Smooth muscle cell (in vitro differentiated cells): ENCODE measurements at regions not wholly inside any gene's neighbourhood (a gene's known extent, or its start where the extent isn't known, plus 50 kb on each side); places are given as distances from the start of the nearest gene placed in this dataset. TPM values are rescaled to one million over a fixed set of nuclear protein-coding genes. Genes with fewer than 3 reads are reported as not detected.

Experiments used
- DNase-seq: peaks from one replicate; lab custom pipeline; 2025; ENCODE audit not compliant: unreplicated experiment; lab: John Stamatoyannopoulos, UW
- H2AFZ ChIP-seq: fragments of 200-600 bp; sonication (generic); 2 replicates; pipeline ENCODE4 v1.6.0; 2016; ENCODE audit warnings: antibody characterized with exemption, low read depth, mild to moderate bottlenecking
- H3F3A ChIP-seq: fragments of 200-600 bp; sonication (generic); 2 replicates; pipeline ENCODE4 v1.6.0; 2017; ENCODE audit warnings: antibody characterized with exemption, low read depth
- H3K27ac ChIP-seq: fragments of 200-600 bp; sonication (generic); 2 replicates; pipeline ENCODE4 v1.5.1; 2016; ENCODE audit warnings: low read depth, mild to moderate bottlenecking
- H3K27me3 ChIP-seq: fragments of 200-600 bp; sonication (generic); 2 replicates; pipeline ENCODE4 v1.6.1; 2016; ENCODE audit warnings: low read depth, mild to moderate bottlenecking
- H3K36me3 ChIP-seq: fragments of 200-600 bp; sonication (generic); 2 replicates; pipeline ENCODE4 v1.5.1; 2016; ENCODE audit warnings: low read depth
- H3K4me1 ChIP-seq: fragments of 200-600 bp; sonication (generic); 2 replicates; pipeline ENCODE4 v1.5.1; 2016; ENCODE audit warnings: low read depth
- H3K4me2 ChIP-seq: fragments of 200-600 bp; sonication (generic); 2 replicates; pipeline ENCODE4 v1.6.0; 2016; ENCODE audit warnings: mild to moderate bottlenecking
- H3K4me3 ChIP-seq: fragments of 200-600 bp; sonication (generic); 2 replicates; pipeline ENCODE4 v1.5.1; 2016; ENCODE audit warnings: mild to moderate bottlenecking
- H3K79me2 ChIP-seq: fragments of 200-600 bp; sonication (generic); 2 replicates; pipeline ENCODE4 v1.6.0; 2016; ENCODE audit warnings: low read depth, mild to moderate bottlenecking
- H3K9ac ChIP-seq: fragments of 200-600 bp; sonication (generic); 2 replicates; pipeline ENCODE4 v1.6.0; 2016; ENCODE audit warnings: low read depth
- H3K9me3 ChIP-seq: fragments of 200-600 bp; sonication (generic); replicated peaks from 2 replicates; pipeline ENCODE4 v1.5.1; 2016; ENCODE audit warnings: low read depth
- H4K20me1 ChIP-seq: fragments of 200-600 bp; sonication (generic); 2 replicates; pipeline ENCODE4 v1.6.0; 2016; ENCODE audit warnings: low read depth
- CTCF ChIP-seq: fragments of 200-600 bp; sonication (generic); IDR thresholded peaks from 2 replicates; pipeline ENCODE4 v1.5.1; 2017; ENCODE audit warnings: borderline replicate concordance, mild to moderate bottlenecking, antibody characterized with exemption; ENCODE audit not compliant: insufficient read depth, poor library complexity, severe bottlenecking
- small RNA-seq: library from RNA; depleted of rRNA; stranded (forward); fragments of <200 nt; gene quantifications from one replicate; pipeline ENCODE3, GENCODE V24; 2014

GRCh38 chr6:47427680-47428079 lies 49.9 kb upstream of the CD2AP start:
- H3K27ac ChIP-seq = no peak overlapping the region
- no peak overlapping the region for H3K4me3 ChIP-seq
- H3K79me2 ChIP-seq = no peaks in the 10 kb centered on the region
- no peak overlapping the region for H2AFZ ChIP-seq
- DNase-seq = no peak
- H3K4me1 ChIP-seq = no peaks in the 10 kb centered on the region
- H3K9ac ChIP-seq = no peak overlapping the region
- H3K9me3 ChIP-seq = no peaks in the 10 kb centered on the region
- H3K4me2 ChIP-seq = no peak overlapping the region
- no peaks in the 10 kb centered on the region for H3K36me3 ChIP-seq
- no peak for TF ChIP-seq CTCF
- H3K27me3 ChIP-seq = peaks cover 2% of the 10 kb centered on the region
- H3F3A ChIP-seq = no peaks in the 10 kb centered on the region
- no peaks in the 10 kb centered on the region for H4K20me1 ChIP-seq

Small RNAs in the stretch of these regions (small RNA-seq; reads per million reads assigned to genes)
- gene B3GNTL1P2 = not detected
